D721Med (cell line): ENCODE measurements at regions not wholly inside any gene's neighbourhood (a gene's known extent, or its start where the extent isn't known, plus 50 kb on each side); places are given as distances from the start of the nearest gene placed in this dataset.
A peak's percentile ranks its signal among the peaks of the same experiment; 100 is the strongest.

Experiments used
- DNase-seq: peaks from one replicate; pipeline ENCODE4 v3.0.0; 2011; ENCODE audit warnings: low spot score; ENCODE audit not compliant: insufficient read length
- FAIRE-seq: peaks from 2 replicates; lab custom pipeline; 2011; peaks lifted over from hg19 to GRCh38; lab: Jason Lieb, UNC
- CTCF ChIP-seq: IDR thresholded peaks from 2 replicates; pipeline ENCODE4 v1.5.1; 2012; ENCODE audit warnings: mild to moderate bottlenecking, control low read depth; ENCODE audit not compliant: insufficient read depth; ENCODE audit errors: missing control alignments

- no peak for FAIRE-seq
- no peak for DNase-seq
- TF ChIP-seq CTCF, result no peak
Observed at GRCh38 chr3:28066020-28066419, 175.4 kb upstream of the CMC1 start.

GRCh38 chr3:28067014-28067413, 174.4 kb upstream of the CMC1 start:
- TF ChIP-seq CTCF, result no peak
- FAIRE-seq (no peak), DNase-seq (no peak)

GRCh38 chr3:28068342-28068741, 173.1 kb upstream of the CMC1 start:
- no peak for TF ChIP-seq CTCF
- FAIRE-seq, result no peak
- DNase-seq, result no peak

DNA sequence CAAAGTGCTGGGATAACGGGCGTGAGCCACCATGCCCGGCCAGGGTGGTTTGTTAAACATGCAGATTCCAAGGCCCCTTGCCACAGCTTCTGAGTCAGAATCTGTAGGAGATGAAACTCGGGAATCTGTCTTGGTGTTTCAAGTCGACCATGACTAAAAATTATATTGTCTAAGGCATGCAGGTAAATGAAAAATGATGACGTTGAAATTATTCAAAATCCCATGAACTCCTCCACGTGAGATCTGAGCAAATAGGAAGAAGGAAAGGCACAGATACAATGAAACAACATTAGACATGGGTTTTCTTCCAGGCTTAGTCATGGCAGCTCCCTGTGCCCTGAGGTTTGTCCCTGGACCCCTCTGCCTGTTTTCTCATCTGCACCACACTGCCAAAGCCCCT, 172.0 kb upstream of the CMC1 start:
- DNase-seq (no peak), FAIRE-seq (no peak)
- TF ChIP-seq CTCF, result no peak

DNA sequence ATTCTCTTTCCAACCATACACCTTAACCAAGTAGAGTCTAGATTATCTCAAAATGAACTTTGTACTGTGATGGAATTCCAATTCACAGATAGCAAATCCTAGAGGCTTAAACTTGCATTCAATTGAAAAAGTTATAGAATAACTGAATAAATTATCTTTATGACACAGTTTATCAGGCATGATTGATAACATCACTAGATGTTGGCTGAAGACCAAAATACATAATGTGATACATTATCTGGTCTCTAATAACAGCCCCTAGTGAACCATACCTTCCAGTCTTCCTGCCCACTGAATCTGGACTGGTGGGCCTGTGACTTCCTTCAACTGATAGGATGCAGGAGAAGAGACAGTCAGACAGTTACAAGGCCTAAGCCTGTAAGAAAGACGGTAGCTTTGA, 165.2 kb upstream of the CMC1 start:
- DNase-seq (no peak), FAIRE-seq (no peak)
- no peak for TF ChIP-seq CTCF

DNA sequence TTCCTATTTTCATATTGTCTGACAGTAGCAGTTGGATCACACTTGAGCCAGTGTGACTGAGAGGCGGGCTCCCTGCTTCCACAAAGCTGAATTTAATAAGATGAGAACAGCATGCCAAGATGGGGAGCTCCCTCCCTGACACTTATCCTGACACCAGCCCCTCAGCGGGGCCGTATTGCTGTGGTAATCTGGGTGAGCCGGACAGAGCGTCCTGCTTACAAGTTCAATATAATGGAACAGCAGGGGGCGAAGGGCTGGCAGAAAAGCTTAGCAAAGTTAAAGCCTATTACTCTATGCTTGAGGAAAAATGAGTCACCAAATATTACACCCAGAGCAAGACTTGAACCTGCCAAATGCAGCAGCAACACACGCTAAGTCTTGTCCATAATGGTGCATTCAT, 163.8 kb upstream of the CMC1 start:
- peak; percentile 26 for TF ChIP-seq CTCF
- FAIRE-seq, result no peak
- no peak for DNase-seq

DNA sequence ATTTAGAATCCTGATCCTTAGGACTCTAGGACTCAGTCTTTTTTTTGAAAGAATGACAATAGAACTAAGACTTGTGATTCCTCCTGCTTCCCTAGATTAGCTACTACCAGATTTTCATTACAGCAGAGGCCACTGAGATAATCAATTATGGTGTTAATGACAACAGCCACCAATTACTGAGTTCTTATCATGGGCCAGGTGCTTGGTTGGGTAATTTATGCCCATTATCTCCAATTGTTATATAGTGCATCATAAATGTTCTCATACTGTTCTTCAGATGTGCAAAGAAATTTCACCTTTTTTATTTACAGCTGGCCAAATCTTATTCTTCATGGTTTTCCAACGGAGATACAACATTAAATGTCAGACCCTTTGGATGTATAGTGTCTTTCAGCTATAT, 162.9 kb upstream of the CMC1 start:
- DNase-seq (no peak), FAIRE-seq (no peak)
- no peak for TF ChIP-seq CTCF
